GM12878 (cell line): ENCODE measurements at regions not wholly inside any gene's neighbourhood (a gene's known extent, or its start where the extent isn't known, plus 50 kb on each side); places are given as distances from the start of the nearest gene placed in this dataset.

Source experiments
- CEBPB ChIP-seq, 2 experiments: fragments of 150-350 bp in 1 of 2; IDR thresholded peaks; 2 replicates each; pipeline ENCODE4 v1.6.1; 2012 to 2014; ENCODE audit warnings: low read depth in 2 of 2, low read length in 2 of 2, borderline replicate concordance in 1 of 2, inconsistent platforms in 1 of 2
- GABPA ChIP-seq: IDR thresholded peaks from 2 replicates; pipeline ENCODE4 v1.6.1; 2014; ENCODE audit warnings: antibody characterized with exemption, low read depth, mild to moderate bottlenecking, inconsistent platforms
- MEF2A ChIP-seq: IDR thresholded peaks from 2 replicates; pipeline ENCODE4 v1.6.1; 2011; ENCODE audit warnings: low read depth, mild to moderate bottlenecking, low read length, moderate library complexity; ENCODE audit not compliant: insufficient read depth
- TF ChIP-seq, protein P1 (sequence below), 3 experiments: IDR thresholded peaks in 2 of 3; conservative IDR thresholded peaks in 1 of 3; 2 replicates each; pipeline ENCODE4 v1.5.1; 2011; ENCODE audit warnings: low read depth in 3 of 3, low read length in 3 of 3, mild to moderate bottlenecking in 3 of 3, control low read depth in 2 of 3, moderate library complexity in 2 of 3, inconsistent platforms in 1 of 3, mixed read lengths in 1 of 3; ENCODE audit not compliant: control insufficient read depth in 2 of 3, insufficient read depth in 1 of 3; ENCODE audit errors: extremely low read depth in 1 of 3
- TF ChIP-seq, protein P2 (sequence below): IDR thresholded peaks from 2 replicates; pipeline ENCODE4 v1.6.1; 2011; ENCODE audit warnings: borderline replicate concordance, low read depth, mild to moderate bottlenecking, moderate library complexity, mixed read lengths, low read length; ENCODE audit not compliant: insufficient read depth; ENCODE audit errors: extremely low read length
- TF ChIP-seq, protein P3 (sequence below): IDR thresholded peaks from 2 replicates; pipeline ENCODE4 v1.6.1; 2012; ENCODE audit warnings: mild to moderate bottlenecking, low read depth, low read length
- TF ChIP-seq, protein P4 (sequence below): fragments of 450-650 bp; IDR thresholded peaks from 2 replicates; pipeline ENCODE4 v1.6.1; 2017; ENCODE audit warnings: mild to moderate bottlenecking, low read depth, inconsistent platforms; ENCODE audit not compliant: poor library complexity, severe bottlenecking
- TF ChIP-seq, protein P5 (sequence below): fragments of 450-650 bp; IDR thresholded peaks from 2 replicates; pipeline ENCODE4 v1.6.1; 2017; ENCODE audit warnings: antibody characterized with exemption, mild to moderate bottlenecking, moderate library complexity
- TF ChIP-seq, protein P6 (sequence below): fragments of 450-650 bp; IDR thresholded peaks from 2 replicates; pipeline ENCODE4 v1.6.1; 2017; ENCODE audit warnings: mild to moderate bottlenecking

DNA sequence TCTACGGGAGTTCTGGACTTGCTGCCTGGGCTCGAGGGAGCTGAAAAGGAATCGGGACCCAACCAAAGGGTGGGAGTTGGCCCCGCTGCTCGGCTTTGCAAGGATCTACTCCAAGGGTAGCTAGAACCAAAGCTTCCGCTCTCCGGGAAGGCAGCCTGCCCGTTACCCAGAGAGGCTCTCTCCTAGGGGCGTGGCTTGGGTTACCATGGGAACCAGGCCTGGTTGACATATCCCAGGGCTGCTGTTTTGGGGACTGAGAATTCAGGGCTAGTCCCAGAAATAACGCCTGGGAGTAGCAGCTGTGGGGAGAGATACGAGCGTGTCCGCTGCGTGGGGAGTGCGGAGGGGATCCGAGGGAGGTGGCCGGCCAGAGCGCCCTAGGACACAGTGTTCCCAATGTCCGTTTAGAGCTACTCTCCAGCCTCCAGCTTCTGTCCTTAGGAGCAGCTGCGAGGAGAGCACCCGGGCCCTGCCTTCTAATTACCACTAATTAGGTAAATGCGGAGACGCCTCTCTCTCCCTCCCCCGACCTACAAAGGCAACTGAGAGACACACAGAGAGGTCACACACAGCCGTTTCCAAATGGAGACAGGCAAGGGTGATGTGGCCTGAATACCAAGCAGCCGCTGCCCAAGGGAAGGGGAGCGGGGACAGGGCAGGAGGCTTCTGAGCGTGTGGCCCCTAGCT, 141.6 kb upstream of the CADM1 start:
- TF ChIP-seq, protein P1, sequence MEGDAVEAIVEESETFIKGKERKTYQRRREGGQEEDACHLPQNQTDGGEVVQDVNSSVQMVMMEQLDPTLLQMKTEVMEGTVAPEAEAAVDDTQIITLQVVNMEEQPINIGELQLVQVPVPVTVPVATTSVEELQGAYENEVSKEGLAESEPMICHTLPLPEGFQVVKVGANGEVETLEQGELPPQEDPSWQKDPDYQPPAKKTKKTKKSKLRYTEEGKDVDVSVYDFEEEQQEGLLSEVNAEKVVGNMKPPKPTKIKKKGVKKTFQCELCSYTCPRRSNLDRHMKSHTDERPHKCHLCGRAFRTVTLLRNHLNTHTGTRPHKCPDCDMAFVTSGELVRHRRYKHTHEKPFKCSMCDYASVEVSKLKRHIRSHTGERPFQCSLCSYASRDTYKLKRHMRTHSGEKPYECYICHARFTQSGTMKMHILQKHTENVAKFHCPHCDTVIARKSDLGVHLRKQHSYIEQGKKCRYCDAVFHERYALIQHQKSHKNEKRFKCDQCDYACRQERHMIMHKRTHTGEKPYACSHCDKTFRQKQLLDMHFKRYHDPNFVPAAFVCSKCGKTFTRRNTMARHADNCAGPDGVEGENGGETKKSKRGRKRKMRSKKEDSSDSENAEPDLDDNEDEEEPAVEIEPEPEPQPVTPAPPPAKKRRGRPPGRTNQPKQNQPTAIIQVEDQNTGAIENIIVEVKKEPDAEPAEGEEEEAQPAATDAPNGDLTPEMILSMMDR (IDR thresholded peaks at IDR 0.05 in 2 of 3, conservative IDR thresholded peaks at IDR 0.05 in 1 of 3; ENCODE audit: control insufficient read depth in 2 of 3, extremely low read depth in 1 of 3, insufficient read depth in 1 of 3, low read depth in 3 of 3, low read length in 3 of 3), result no peak
- TF ChIP-seq, protein P2, sequence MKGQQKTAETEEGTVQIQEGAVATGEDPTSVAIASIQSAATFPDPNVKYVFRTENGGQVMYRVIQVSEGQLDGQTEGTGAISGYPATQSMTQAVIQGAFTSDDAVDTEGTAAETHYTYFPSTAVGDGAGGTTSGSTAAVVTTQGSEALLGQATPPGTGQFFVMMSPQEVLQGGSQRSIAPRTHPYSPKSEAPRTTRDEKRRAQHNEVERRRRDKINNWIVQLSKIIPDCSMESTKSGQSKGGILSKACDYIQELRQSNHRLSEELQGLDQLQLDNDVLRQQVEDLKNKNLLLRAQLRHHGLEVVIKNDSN, result no peak
- TF ChIP-seq, protein P3, sequence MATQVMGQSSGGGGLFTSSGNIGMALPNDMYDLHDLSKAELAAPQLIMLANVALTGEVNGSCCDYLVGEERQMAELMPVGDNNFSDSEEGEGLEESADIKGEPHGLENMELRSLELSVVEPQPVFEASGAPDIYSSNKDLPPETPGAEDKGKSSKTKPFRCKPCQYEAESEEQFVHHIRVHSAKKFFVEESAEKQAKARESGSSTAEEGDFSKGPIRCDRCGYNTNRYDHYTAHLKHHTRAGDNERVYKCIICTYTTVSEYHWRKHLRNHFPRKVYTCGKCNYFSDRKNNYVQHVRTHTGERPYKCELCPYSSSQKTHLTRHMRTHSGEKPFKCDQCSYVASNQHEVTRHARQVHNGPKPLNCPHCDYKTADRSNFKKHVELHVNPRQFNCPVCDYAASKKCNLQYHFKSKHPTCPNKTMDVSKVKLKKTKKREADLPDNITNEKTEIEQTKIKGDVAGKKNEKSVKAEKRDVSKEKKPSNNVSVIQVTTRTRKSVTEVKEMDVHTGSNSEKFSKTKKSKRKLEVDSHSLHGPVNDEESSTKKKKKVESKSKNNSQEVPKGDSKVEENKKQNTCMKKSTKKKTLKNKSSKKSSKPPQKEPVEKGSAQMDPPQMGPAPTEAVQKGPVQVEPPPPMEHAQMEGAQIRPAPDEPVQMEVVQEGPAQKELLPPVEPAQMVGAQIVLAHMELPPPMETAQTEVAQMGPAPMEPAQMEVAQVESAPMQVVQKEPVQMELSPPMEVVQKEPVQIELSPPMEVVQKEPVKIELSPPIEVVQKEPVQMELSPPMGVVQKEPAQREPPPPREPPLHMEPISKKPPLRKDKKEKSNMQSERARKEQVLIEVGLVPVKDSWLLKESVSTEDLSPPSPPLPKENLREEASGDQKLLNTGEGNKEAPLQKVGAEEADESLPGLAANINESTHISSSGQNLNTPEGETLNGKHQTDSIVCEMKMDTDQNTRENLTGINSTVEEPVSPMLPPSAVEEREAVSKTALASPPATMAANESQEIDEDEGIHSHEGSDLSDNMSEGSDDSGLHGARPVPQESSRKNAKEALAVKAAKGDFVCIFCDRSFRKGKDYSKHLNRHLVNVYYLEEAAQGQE, result no peak
- TF ChIP-seq CEBPB (IDR thresholded peaks at IDR 0.05; ENCODE audit: borderline replicate concordance in 1 of 2, low read depth in 2 of 2, low read length in 2 of 2), result no peak
- TF ChIP-seq, protein P4, sequence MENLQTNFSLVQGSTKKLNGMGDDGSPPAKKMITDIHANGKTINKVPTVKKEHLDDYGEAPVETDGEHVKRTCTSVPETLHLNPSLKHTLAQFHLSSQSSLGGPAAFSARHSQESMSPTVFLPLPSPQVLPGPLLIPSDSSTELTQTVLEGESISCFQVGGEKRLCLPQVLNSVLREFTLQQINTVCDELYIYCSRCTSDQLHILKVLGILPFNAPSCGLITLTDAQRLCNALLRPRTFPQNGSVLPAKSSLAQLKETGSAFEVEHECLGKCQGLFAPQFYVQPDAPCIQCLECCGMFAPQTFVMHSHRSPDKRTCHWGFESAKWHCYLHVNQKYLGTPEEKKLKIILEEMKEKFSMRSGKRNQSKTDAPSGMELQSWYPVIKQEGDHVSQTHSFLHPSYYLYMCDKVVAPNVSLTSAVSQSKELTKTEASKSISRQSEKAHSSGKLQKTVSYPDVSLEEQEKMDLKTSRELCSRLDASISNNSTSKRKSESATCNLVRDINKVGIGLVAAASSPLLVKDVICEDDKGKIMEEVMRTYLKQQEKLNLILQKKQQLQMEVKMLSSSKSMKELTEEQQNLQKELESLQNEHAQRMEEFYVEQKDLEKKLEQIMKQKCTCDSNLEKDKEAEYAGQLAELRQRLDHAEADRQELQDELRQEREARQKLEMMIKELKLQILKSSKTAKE, result no peak
- TF ChIP-seq, protein P5, sequence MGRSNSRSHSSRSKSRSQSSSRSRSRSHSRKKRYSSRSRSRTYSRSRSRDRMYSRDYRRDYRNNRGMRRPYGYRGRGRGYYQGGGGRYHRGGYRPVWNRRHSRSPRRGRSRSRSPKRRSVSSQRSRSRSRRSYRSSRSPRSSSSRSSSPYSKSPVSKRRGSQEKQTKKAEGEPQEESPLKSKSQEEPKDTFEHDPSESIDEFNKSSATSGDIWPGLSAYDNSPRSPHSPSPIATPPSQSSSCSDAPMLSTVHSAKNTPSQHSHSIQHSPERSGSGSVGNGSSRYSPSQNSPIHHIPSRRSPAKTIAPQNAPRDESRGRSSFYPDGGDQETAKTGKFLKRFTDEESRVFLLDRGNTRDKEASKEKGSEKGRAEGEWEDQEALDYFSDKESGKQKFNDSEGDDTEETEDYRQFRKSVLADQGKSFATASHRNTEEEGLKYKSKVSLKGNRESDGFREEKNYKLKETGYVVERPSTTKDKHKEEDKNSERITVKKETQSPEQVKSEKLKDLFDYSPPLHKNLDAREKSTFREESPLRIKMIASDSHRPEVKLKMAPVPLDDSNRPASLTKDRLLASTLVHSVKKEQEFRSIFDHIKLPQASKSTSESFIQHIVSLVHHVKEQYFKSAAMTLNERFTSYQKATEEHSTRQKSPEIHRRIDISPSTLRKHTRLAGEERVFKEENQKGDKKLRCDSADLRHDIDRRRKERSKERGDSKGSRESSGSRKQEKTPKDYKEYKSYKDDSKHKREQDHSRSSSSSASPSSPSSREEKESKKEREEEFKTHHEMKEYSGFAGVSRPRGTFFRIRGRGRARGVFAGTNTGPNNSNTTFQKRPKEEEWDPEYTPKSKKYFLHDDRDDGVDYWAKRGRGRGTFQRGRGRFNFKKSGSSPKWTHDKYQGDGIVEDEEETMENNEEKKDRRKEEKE, result no peak
- TF ChIP-seq, protein P6, sequence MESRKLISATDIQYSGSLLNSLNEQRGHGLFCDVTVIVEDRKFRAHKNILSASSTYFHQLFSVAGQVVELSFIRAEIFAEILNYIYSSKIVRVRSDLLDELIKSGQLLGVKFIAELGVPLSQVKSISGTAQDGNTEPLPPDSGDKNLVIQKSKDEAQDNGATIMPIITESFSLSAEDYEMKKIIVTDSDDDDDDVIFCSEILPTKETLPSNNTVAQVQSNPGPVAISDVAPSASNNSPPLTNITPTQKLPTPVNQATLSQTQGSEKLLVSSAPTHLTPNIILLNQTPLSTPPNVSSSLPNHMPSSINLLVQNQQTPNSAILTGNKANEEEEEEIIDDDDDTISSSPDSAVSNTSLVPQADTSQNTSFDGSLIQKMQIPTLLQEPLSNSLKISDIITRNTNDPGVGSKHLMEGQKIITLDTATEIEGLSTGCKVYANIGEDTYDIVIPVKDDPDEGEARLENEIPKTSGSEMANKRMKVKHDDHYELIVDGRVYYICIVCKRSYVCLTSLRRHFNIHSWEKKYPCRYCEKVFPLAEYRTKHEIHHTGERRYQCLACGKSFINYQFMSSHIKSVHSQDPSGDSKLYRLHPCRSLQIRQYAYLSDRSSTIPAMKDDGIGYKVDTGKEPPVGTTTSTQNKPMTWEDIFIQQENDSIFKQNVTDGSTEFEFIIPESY, result no peak
- TF ChIP-seq GABPA, result no peak
- TF ChIP-seq MEF2A, result no peak
